ENCODE measurements at regions not wholly inside any gene's neighbourhood (a gene's known extent, or its start where the extent isn't known, plus 50 kb on each side); places are given as distances from the start of the nearest gene placed in this dataset.

DNA sequence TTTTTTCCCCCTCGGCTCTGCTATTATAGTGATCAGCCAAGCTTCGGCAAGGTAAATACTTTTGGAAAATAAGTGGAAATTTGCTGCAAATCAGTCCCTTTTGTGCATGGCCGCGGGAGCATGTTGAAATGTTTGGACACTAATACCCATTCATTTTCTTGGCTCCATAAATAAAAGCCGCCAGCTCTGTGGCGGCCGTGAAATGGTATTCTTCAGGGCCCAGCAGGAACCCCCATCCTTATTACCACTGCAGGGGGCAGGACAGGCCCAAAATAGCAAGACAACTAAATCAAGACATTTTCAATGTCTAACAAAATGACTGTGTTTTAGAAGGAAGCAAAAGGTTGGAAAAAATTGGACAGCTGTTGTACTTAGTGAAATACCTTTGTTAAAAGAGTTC lies 362.3 kb downstream of the NR2F2 start:
- no peak for DNase-seq

DNA sequence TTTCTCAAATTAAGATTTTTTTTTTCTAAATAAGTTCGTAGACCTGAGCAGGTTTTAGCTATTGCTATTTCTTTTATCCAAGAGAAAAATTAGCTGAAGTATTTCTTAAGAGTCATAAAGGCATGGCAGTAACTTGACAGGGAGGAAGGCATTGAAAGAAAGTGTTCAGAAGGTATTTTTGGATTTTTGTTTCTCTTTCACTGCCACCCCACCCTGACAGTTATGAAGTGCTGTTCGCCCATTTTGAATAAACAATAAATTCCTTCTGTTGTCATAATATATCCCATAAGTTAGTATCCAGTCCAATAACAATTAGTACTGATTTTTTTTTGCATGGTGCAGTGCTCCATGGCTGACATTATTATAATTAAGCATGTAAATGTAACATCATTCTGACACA lies 363.0 kb downstream of the NR2F2 start:
- no peak for DNase-seq

DNA sequence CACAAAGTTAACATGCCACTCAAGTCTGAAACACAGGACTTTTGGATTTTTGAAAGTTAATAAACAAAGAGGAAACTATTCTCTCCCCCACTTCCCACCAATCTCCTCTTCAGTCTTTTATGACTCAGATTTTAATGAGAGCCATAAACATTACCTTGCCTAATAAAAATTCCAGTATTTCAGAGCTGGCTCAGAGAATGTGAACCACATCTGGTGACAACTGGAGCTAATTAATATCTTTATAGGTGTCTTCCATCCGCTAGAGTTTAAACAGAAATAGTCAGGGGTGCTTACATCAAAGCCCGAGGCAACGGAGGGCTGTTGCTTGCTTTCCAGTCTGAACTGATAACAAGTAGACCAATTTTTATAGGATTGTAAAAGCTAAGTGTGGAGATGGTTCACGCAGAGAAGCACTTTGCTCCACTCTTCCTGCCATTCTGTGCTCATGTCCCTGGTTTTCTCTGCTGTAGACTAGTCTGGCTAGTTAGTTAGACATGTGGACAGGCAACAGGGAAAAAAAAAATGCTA lies 363.6 kb downstream of the NR2F2 start:
- no peak for DNase-seq

DNA sequence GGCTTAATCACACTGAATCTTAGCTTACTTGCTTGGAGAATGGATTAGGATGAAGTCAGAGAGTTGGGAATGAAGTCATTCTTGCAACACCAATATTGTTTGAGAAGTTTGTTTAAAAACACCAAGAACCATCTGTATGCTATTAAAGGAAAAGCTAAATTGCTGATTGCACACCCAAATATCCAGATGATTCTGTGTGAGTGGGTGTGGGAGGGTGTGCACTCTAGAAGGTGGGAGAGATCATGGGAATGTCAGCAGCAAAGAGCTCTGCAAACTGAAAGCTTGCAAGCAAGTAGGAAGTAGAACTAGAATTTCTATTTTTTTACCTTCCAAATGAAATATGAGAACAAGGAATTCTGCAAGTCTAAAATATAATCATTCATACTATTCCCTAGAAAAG lies 364.9 kb downstream of the NR2F2 start:
- DNase-seq: no peak

DNA sequence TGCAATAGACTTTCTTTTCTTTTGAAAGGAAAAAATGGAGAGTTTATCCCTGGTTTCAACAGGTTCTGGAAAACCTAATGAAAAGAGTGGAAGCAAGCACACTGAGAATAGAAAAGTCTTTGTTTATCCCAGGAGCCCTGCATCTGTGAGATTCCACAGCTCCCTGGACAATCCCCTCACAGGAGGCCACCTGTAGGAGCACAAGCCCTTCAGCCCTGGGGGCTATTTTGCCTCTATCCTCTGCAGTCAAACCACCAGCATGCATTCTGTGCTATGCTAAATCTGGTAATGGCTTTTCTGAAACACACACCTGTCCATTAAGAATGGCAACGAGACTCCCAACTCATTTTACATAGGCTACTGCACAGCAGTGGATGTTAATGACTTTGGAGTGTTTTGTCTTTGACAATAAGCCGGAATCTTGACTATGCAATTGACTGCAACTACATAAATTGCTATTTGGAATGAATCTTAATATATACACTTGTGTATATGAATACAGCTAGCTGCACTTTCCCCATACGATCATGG lies 369.4 kb downstream of the NR2F2 start:
- no peak for DNase-seq

DNA sequence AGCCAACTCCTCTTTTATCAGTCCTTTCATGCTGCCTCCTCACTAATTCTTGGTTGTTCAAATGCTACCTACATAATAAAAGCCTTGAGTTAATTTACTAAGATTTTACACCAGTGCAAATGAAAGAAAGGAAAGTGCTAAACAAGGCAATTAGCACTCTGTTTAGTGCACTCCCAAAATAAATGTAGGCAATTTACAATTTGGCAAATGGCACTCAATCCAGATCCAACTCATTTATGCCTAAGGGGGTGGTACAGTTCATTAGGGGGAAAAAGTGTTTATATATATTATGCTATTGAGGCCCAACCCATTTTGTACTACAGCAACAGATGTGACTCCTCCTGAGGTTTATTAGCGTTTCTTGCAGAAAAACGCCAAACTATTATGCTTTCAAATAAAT lies 370.1 kb downstream of the NR2F2 start:
- DNase-seq: no peak

DNA sequence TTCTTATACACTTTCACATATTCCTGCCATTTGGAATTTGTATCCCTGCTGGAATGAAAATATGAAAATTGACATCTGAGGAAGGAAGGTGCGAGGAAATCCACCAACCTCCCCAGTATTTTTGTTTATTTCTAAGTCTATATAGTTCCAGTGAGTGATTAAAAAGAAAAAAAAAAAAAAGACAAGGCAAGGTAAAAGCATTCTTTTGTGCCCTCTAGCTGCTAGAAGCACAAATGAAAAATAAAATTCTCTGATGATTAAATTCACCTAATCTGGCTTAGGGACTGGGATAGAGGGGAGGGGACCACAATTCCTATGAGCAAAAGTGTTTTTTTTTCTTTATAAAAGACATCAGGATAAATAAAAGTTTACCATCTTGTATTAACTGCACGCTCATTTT lies 370.9 kb downstream of the NR2F2 start:
- no peak for DNase-seq

DNA sequence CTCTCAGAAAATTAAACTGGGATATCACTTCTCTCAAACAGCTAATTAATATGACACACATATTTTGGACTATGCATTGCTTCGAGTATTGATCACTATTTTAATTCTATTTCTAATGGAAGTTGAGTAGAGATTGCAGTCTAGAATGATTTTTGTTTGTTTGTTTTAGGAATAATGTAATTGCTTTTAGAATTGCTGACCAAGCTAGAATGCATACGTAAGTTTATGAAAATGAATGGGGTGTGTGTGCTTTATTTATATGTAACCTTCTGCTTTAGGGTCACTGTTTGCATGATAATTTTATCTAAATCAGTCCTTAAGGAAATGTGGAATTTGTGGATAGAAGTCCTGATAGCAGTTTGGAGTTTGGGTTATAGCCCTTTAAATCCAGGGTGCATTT lies 371.4 kb downstream of the NR2F2 start:
- no peak for DNase-seq

DNA sequence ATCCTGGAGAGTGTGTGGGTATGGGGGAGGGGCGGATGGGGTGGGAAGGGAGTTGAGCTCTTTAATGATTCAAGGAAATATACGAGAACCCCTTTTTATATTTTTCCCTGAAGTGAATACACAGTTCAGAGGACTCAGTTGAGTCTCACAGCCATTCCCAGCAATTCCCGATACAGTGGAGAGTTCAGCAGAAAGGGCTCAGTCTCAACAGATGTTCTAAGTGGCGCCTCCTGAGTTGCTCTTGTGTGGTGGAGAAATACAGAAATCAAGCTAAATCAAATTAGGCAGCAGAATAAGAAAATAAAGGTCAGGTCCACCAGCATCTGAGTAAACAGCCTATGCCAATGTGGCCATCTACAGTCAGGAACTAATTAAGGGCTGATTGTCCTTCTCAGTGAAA lies 372.1 kb downstream of the NR2F2 start:
- DNase-seq: no peak

DNA sequence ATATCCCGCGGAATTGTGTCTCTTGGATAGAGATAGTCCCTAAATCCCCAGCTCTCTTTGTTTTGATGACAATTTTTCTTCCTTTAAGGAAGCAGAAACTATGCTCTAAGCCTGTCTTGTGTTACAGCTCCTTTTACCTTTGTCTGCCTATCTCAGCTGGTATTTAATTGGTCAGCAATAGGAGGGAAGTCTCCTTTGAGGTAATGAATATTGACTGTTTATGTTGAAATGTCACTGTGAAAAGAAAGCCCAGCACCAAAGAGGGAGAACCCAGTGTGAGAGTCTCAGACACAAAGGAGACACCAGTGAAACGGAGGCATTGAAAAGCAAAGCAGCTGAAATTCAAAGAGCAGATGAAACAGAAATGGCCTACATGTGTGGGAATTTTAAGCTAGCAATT lies 372.6 kb downstream of the NR2F2 start:
- no peak for DNase-seq

DNA sequence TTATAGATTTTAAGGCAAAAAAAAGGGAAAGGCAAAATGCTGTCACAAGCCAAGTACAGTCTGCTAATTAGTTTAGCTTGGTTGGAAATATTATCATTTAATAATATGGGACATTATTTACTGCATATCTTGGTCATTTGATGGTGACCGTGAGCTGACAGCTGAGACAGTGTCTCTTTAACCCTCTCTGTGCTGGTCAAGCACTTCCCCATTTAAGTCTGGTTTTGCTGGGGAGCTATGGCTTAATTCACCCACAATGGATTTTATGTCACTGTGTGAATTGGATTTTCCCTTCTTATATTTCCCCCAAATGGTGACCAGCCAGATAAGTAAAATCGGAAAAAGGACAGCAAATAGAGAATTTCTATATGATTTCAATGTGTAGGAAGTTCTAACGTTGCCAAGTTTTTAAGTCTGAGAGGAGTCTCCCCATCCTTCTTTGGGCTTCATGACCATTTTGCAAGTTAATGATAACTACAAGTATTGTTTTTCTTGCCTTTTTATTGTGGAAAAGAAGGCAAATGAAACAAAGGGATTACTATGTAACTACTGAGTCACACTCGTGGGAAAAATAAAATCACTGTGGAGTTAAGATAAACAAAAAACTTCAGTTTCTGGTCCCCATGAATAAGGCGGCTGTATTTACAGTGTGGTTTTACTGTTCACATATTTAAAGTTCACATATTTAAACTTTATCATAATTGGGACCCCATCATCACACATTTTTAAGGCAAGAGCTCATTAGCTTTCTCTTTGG lies 373.5 kb downstream of the NR2F2 start:
- no peak for DNase-seq

DNA sequence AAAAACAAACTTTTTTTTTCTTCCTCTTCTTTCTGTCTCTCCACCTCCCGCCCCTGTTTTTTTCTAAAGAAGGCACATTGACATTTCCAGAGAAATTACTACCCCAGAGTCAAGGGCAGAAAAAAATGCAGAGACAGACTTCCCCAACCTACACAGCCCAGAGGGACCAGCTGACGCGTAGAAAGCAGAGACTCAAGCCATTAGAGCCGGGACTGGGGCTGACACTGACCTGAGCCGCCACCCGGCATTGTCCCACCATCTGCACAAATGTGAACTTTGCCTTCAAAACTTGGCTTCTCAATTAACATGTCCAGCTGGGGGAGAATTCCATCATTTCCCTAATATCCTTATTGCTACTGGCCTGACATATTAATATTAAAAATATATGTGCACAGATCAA lies 385.6 kb downstream of the NR2F2 start:
- no peak for DNase-seq

DNA sequence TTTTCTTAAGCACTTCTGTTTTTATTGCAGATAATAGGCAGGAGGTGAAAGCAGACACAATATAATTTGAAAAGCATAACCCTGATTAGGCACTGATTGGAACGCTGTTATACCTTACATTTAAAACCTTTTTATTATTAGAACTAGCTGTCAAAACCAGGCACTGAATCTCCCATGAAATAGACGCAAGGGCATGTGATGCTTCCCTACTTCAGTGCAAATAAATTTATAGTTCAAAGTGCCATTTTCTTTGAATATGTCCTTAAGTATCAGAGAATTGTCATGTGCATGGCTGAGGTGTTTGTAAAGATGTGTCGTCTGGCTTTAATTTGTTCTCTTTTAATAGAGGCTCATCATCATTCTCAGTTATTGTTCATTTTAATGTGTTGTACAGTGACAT lies 386.0 kb downstream of the NR2F2 start:
- DNase-seq: no peak

DNA sequence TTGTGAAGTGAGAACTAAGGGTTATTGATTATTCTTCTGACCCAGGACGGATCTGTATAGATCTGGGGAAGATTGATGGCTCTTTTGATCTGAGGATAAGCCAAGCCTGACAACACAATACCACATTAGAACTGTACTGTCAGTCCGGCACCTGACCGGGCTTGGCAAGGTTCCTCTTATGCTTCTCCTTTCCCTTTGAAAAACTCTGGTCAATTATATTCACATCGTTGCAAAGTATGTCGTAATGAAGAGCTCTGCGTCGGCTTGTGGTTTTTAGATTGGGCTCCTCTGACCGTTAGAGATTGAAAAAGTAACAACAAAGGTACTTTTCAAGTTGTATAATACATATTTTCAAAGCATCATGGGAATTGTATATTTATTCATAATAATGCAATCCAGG lies 389.8 kb downstream of the NR2F2 start:
- DNase-seq: no peak

DNA sequence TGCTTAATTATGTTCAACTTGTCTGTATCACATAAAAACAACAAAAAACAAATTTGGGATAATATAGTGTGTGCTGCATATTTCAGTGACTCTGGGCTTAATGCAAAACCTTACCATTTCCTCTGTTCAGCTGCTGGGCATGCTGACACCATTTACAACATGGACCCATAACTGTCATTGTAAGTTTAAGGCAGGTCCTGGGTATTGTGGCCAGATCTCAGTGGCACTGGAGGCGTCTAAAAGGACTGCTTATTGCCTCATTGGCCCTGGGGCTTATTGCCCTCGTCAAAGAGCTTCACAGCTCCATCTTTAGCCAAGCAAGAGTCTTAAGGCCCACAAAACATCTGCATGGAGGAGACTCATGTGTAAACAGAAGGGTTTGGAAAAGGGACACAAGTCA lies 390.2 kb downstream of the NR2F2 start:
- DNase-seq: no peak

DNA sequence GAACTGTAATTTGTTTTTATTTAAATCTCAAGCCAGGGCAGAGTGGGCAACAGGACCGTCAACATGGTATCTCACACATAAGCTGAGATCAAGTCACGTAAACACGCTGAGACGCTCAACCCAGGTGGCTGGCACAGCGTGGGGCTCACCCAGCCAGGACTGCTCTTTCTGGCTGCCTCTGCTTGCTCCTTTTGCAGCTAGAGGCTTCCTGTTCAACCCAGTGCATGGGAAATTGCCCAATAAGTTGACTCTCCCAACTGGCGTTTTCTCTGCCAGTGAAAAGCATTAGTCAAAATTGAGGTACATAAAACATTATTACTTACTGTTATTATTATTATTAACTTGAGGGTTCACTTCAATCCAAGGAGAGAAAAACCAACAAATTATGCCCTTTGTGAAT lies 398.1 kb downstream of the NR2F2 start:
- DNase-seq: no peak

DNA sequence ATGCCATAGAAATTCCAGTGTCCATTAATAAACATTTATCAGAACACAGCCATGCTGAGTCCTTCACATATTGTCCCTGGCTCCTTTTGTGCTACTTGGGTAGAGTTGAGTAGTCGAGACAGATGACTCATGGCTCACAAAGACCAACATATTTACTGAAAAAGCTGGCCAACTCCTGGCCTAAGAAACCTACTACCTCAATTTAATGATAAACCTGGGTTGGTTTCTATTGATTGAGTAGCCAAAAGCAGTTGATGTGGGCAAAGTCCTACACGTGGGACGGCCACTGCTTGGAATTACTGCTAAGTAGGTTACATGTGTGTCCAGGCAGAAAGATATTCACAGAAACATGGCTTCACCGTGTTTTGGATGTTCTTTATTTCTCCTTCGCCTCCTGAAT lies 402.2 kb downstream of the NR2F2 start:
- no peak for DNase-seq

DNA sequence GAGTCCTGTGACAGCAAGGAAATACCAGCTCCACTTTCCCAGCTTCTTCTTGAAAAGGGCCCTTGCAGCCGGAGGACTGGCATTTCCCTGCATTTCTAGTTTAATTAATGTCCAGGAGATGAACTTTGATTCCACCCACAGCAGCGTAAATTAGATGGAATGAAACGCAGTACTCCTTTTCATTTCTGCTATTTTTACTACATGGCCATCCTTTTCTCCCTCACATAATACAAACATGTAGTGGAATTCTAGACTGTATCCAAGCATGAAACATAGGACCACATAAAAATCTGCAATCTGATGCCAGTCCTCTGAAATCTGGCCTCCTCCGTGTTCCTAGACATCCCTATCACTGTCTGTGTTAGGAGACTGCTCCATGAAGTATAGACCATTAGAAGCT lies 403.2 kb downstream of the NR2F2 start:
- no peak for DNase-seq

DNA sequence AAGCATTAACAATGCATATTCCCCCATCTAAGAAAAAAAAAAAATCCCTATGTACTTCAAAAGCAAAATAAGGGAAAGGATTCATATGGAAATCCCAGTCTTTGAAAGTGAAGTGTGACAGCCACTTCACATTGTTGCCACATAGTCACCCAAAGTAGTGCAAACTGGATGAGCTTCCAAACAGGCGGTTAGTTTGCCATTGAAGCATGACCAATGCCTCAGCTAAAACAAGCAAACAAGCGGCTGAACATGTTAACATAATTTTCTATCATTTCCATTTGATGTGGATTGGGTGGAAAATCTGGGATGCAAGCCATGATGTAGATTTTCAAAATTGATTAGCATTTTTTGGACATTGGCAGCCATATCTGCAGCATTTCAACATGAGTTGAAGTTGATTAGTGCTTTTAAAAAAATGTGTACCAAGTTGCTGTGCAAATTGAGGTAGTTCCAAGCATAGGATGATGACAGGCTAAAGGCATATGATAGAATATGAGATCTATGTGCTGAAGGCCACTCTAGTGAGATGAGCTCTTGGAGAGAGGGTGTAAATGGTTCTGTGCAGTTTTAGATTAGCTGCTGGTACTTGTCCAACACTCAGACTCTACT lies 405.2 kb downstream of the NR2F2 start:
- no peak for DNase-seq

DNA sequence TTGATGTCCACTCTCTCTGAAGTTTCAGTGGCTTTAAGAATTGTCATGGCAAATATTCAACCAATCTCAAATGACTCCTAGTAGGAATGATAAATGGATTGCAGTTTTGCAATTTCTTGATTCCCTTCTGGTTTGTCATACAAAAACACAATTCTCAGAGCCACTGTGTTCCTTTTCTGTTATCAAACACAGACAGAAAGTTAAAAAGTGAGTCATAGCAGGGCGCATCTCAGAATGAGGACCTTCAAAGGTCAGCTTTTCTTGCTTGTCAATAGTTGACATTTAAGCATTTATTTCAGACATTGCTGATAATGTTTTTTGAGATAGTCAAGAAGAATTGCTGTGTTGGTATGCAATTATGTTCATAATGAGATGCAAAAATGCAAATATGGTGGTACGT lies 405.9 kb downstream of the NR2F2 start:
- no peak for DNase-seq

DNA sequence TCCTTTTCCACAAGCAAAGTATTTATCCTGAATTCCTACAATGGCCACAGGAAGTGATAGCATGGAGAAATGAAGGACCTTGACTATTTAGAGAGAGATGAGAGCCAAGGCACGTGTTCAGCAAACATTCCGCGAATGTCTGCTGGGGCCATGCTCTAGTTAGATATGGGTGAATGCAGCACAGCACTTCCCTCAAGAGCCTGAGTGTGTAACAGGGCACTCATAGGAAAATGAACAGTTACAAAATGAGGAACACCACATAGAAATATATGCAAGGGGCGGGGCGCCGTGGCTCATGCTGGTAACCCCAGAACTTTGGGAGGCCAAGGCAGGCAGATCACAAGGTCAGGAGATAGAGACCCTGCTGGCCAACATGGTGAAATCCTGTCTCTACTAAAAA lies 406.9 kb downstream of the NR2F2 start:
- no peak for DNase-seq

DNA sequence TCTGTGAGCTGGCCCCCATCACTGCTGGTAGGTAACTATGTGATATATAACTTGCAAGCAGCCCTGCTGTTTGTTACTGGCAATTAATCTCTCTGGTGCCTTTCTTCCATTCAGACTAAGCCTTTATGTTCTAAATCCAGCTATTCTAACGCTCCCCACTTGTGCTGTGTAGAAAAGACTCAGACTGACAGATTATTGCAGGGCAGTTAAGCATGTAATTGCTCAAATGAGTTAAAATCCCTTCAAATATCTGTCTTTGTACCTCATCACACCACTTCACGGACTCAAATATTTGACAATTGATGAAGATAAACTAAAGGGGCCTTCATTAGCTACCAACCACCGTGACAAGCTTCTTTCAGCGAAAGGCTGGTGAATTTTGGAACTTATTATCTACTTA lies 416.2 kb downstream of the NR2F2 start:
- DNase-seq: no peak

DNA sequence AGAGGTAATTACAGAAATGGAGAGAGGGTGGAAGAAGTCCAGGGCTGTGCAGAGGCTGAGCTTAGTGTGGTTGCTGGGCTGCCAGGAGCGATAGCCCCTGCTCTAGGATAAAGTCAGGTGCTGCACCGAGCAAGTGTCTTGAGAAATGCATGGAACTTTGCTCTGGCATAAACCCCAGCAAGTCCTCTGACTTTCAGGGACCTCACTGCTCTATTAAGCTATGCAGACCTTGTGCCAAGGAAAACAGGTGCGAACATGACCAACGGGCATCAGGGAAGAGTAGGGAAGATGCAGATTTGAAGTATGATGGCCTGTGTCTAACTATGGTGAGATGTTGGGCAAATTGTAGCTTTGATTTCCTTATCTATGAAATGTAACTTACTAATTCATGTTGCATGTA lies 416.8 kb downstream of the NR2F2 start:
- no peak for DNase-seq

DNA sequence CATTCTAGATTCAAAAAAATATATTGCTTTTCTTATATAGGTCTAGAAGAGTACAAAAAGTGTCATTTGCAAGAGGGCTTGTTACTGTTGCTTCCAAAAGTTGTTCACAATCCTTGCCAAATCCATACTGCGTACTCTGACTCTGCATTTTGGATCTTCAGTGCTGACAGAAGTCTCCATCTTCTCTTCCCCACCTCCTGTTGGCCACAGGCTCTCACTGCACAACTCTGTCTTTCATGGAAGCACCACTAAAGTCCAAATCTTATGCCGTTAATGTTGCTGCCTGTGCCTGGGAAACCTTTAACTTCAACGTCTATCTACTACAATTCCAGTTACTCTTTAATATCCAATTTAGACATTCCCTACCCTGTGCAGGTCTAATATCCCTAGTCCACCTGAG lies 419.9 kb downstream of the NR2F2 start:
- no peak for DNase-seq

DNA sequence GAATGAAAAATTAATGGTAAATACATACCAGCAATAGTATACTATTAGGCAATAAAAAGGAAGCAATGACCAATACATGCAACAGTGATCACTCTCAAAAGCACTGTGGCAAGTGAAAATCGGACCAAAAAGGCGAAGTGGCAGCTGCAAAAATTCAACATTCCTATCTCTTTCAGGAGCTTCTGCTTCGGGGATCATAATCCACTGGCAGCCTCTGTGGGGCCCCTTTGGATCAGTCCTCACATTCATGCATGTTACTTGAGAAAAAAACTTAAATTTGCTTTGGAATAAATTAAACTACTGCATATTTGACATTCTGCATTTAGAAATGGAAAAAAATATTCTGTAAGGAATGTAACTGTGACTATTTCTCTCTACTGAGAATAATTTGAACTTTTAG lies 425.6 kb downstream of the NR2F2 start:
- DNase-seq: no peak
